Testis (tissue), 2 donors: ENCODE measurements at regions not wholly inside any gene's neighbourhood (a gene's known extent, or its start where the extent isn't known, plus 50 kb on each side); places are given as distances from the start of the nearest gene placed in this dataset.

ENCODE experiments used
- DNase-seq: peaks from one replicate; pipeline ENCODE4 v3.0.0-alpha.2; 2019
- H3K27ac ChIP-seq, 2 donors: fragments of 200-600 bp; sonication (generic); one replicate each; pipeline ENCODE4 v1.5.1; 2019
- H3K27me3 ChIP-seq: fragments of 200-600 bp; sonication (generic); one replicate; pipeline ENCODE4 v1.5.1; 2019
- H3K36me3 ChIP-seq: fragments of 200-600 bp; sonication (generic); one replicate; pipeline ENCODE4 v1.5.1; 2017; ENCODE audit warnings: low read depth; ENCODE audit errors: missing control alignments
- H3K4me1 ChIP-seq: fragments of 200-600 bp; sonication (generic); one replicate; pipeline ENCODE4 v1.5.1; 2019
- H3K4me3 ChIP-seq, 2 donors: fragments of 200-600 bp; sonication (generic); one replicate each; pipeline ENCODE4 v1.5.1; 2017 to 2019
- H3K9me3 ChIP-seq: fragments of 200-600 bp; sonication (generic); one replicate; pipeline ENCODE4 v1.5.1; 2017
- CTCF ChIP-seq, 3 experiments: fragments of 450-650 bp in 2 of 3; fragments of 200-600 bp in 1 of 3; sonication (generic) in 1 of 3; IDR thresholded peaks; one replicate each; pipeline ENCODE4 v1.5.1; 2016 to 2019; ENCODE audit warnings: antibody characterized with exemption in 3 of 3, mild to moderate bottlenecking in 2 of 3, moderate library complexity in 1 of 3
- POLR2A ChIP-seq: fragments of 450-650 bp; IDR thresholded peaks from one replicate; pipeline ENCODE4 v1.6.1; 2017; ENCODE audit warnings: antibody characterized with exemption, mild to moderate bottlenecking, moderate library complexity
- WGBS, 2 donors: methylation state at CpG; one replicate each; pipeline ENCODE4 v1.1.5; 2018; 5-methylcytosine and 5-hydroxymethylcytosine counted together
- intact Hi-C: fragments of 100-400 bp; cut with DNase I; formaldehyde crosslinking; loops from one replicate; pipeline ENCODE4 v1.15.1; 2023; ENCODE audit warnings: low total_unique reads

GRCh38 chr1:61606448-61607312 is 118.3 kb downstream of the TM2D1 start:
- DNase-seq, result peak; percentile 66
- Histone ChIP-seq H3K4me3 (no peak overlapping the region), H3K9me3 (no peaks in the 10 kb centered on the region), H3K27ac (peak overlapping the region in 1 of 2 donors; percentile 37), H3K27me3 (no peaks in the 10 kb centered on the region), H3K4me1 (no peaks in the 10 kb centered on the region), H3K36me3 (no peaks in the 10 kb centered on the region)
- 62 to 65% methylated on average over 15 of the region's 15 CpGs for WGBS, 2 donors
- intact Hi-C loops, result no loop called here
- TF ChIP-seq CTCF (IDR thresholded peaks at IDR 0.05) (no peak), POLR2A (no peak)

- Histone ChIP-seq H3K4me1 (no peaks in the 10 kb centered on the region), H3K27me3 (no peaks in the 10 kb centered on the region), H3K9me3 (no peaks in the 10 kb centered on the region), H3K36me3 (no peaks in the 10 kb centered on the region), H3K27ac (peak overlapping the region in 1 of 2 donors; percentile 37), H3K4me3 (no peak overlapping the region)
- 80 to 81% methylated on average over 4 of the region's 4 CpGs for WGBS, 2 donors
- intact Hi-C loops, result no loop called here
- TF ChIP-seq POLR2A (no peak), CTCF (IDR thresholded peaks at IDR 0.05) (no peak)
- no peak for DNase-seq
These were observed 119.2 kb downstream of the TM2D1 start for GRCh38 chr1:61605607-61606321.

GRCh38 chr1:61604684-61605083 is 120.3 kb downstream of the TM2D1 start:
- Histone ChIP-seq H3K27me3 (no peaks in the 10 kb centered on the region), H3K27ac (no peak overlapping the region), H3K9me3 (no peaks in the 10 kb centered on the region), H3K36me3 (no peaks in the 10 kb centered on the region), H3K4me3 (no peak overlapping the region), H3K4me1 (no peaks in the 10 kb centered on the region)
- WGBS, 2 donors, result 57 to 76% methylated on average over 1 of the region's 1 CpG
- TF ChIP-seq POLR2A (no peak), CTCF (IDR thresholded peaks at IDR 0.05) (no peak)
- DNase-seq, result no peak
- intact Hi-C loops, result no loop called here

- no peaks in the 10 kb centered on the region for H3K9me3 ChIP-seq
- TF ChIP-seq CTCF (IDR thresholded peaks at IDR 0.05), result no peak
- no peak for TF ChIP-seq POLR2A
- H3K4me3 ChIP-seq, result no peak overlapping the region
- no peaks in the 10 kb centered on the region for H3K4me1 ChIP-seq
- no peak for DNase-seq
- no peaks in the 10 kb centered on the region for H3K27me3 ChIP-seq
- intact Hi-C loops, result no loop called here
- no peaks in the 10 kb centered on the region for H3K36me3 ChIP-seq
- WGBS, 2 donors, result 91% methylated on average over 4 of the region's 4 CpGs
- no peak overlapping the region for H3K27ac ChIP-seq
These were observed 120.7 kb downstream of the TM2D1 start for GRCh38 chr1:61604261-61604660.
